GM18907 (cell line): ENCODE measurements at regions not wholly inside any gene's neighbourhood (a gene's known extent, or its start where the extent isn't known, plus 50 kb on each side); places are given as distances from the start of the nearest gene placed in this dataset.

Experiments used
- ATAC-seq: cut with Tn5 transposase; IDR thresholded peaks from one replicate; pipeline ENCODE4 v1.9.1; 2021; ENCODE audit warnings: mild to moderate bottlenecking, moderate library complexity; ENCODE audit not compliant: unreplicated experiment

GRCh38 chr6:164838068-164838615 is 471.3 kb downstream of the C6orf118 start:
- no peak for ATAC-seq

DNA sequence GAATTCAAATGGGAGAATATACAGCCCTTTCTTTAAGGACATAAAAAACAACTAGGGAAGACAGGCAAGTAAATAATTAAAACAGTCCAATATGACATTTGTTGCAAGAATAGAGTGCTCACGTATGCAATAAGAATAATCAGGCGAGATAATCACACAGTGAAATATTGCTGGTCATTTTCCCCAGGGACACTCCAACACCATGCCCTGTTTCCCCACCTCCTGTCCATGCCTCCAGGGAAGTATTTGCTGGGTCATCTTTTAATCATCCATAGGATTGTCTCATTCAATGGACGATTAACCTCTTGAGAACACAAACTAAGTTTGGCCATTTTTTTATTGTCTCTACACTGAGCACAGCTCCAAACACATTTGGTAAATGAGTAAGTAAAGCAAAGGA is 472.9 kb downstream of the C6orf118 start:
- ATAC-seq: no peak

- no peak for ATAC-seq
Observed at GRCh38 chr6:164832410-164832809, 477.0 kb downstream of the C6orf118 start.

DNA sequence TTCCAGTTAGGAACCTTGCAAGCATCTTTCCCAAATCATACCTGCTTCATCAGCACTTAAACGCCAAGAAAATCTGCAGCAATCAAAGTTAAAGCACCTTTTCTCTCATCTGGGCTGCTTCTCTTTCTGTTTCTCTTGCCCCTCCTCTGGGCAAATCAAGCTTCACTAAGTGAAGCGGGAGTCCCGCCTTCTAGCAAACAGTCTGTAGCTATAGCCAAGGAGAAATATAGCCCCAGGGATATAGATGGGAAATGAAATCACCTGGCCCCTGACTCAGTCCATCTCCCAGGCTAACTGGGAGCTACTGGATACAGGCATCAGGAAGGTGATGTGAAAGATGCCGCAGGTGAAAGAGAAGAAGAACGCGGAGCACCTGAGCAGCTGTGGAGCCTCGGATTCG is 481.9 kb downstream of the C6orf118 start:
- no peak for ATAC-seq

GRCh38 chr6:164826831-164827468 is 482.5 kb downstream of the C6orf118 start:
- no peak for ATAC-seq

DNA sequence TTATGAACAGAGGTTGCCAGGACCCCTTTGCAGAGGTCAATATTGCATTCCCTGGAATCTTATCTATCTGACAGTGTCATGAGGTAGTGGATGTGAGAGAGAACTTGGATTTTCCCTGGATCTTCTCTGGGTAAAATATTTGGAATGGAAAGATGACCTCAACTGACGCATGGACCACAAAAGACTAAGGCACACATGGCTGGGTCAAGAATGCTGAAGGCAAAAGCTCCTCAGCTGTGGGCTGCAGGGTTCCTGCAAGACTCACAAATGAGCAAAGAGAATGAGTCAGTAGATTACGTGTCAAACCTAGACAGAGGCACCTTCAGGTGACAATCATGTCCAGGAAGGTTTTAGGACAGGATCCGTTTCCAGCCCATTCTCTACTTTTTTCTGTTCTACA is 484.0 kb downstream of the C6orf118 start:
- no peak for ATAC-seq

DNA sequence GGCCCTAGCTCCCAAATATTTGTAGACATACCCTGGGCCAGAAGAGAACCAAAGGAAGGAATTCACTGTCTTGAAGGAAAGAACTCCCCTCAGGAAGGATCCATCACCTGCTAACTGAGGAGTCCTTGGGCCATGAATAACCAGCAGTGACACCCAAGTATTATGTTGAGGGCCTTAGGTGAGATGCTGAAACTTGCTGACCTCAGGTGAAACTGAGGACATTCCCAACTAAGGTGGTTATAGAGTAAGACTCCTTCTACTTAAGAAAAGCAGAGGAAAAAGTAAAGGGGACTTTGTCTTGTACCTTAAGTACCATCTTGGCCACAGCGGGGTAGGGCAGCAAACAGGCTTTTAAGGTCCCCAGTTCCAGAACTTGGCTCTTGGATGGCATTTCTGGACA is 491.7 kb downstream of the C6orf118 start:
- ATAC-seq: no peak

DNA sequence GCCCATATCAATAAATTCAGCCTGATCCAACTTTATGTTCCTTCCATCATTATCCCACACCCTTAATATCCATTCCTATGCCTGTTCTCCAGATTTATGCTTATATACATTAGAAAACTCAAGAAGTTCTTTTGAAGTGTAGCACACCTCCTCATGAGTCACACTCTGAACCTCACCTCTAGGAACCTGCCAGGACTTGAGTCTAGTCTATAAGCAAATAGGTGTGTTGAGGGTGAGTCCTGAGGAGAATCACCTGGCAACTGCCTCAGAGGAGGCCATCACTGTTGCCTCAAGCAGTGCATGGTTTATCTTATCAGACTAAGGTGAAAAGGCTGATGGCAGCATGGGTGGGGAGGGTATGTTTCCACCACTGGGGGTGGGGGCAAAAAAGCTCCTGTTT is 496.7 kb downstream of the C6orf118 start:
- ATAC-seq: no peak

DNA sequence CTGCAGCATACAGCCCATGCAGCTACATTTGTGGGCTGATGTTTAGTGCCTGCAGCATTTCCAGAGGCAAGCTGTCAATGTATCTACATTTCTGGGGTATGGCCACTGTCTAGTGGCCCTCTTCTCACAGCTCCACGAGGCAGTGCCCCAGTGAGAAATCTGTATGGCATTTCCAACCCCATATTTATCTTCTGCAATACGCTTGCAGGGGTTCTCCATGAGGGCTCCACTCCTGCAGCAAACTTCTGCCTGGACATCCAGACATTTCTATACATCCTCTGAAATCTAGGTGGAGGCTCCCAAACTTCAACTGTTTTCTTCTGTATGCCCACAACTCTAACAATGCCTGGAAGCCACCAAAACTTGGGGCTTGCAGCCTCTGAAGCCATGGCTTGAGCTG is 502.3 kb downstream of the C6orf118 start:
- ATAC-seq: no peak

- no peak for ATAC-seq
Observed at GRCh38 chr6:164795056-164795815, 514.2 kb downstream of the C6orf118 start.

- ATAC-seq: no peak
Observed at GRCh38 chr6:164792666-164793065, 516.7 kb downstream of the C6orf118 start.

- ATAC-seq: no peak
Observed at GRCh38 chr6:164791498-164791897, 517.9 kb downstream of the C6orf118 start.

GRCh38 chr6:164763788-164764187 is 545.6 kb downstream of the C6orf118 start:
- ATAC-seq: no peak

DNA sequence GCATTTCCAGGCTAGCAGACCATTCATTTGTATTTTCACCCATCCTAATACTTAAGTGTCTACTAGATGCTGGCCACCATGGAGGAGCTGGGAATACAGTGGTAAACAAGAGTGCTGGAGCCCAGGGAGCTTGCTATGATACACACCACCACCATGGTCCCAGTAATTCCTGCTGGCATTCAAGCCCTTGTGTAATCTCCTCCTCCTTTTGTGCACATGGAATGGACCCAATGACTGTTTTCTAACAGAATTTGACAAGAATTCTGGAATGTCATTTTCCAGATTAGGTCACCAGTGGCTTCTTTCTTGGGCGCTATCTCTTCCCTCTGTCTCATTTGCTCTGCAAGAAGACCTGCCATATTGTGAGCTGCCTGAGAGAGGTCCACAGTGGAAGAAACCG is 552.0 kb downstream of the C6orf118 start:
- ATAC-seq: no peak

DNA sequence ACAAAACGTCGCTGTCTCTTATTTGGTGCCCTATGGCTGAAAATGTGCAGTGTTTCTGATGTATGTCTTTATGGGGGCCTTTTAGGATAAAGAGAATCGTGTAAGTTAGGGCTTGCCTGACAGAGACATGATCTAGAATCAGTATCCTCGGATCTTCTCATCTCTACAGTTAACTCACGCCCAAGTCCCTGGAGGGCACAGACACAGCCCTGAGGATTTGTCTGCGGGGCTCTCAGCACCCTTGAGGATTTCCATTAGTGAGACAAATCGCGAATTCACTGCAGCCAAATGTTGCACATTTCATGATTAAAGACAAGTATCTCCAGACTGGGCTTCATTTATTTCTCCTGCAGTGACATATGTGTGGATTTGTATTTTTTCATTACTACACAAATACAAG is 552.7 kb downstream of the C6orf118 start:
- ATAC-seq: no peak

DNA sequence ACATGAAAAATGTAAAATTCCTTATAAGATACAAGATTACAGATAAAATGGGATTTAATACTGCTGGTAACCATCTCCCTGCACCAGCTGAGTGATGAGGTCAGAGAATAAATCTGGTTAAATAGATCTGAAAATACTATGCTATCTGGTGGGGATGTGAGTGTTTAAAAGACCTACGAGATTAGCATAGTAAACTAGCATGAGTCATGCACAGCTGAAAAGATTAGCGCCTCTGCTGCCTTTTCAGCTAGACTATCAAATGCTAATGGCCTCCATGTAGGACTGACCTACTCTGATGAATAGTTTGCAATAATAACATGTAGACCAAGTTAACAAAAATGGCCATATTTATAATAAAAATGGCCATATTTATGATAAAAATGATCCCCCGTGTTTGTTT is 553.3 kb downstream of the C6orf118 start:
- ATAC-seq: no peak

DNA sequence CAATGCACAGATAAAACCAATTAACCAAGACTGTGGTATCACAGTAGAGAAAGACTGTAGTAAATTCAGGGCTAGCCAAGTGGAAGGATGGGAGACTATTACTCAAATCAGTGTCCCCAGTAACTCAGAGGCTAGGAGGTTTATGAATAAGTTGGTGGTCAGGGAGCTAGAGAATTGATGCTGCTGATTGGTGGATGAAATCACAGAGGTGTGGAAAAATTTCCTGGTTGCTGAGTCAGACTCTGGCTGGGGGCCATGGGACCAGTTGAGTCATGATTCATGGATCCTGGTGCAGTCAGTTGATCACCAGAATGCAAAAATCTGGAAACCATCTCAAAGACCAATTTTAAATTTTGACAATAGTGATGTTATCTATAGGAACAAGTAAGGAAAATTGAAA is 555.9 kb downstream of the C6orf118 start:
- no peak for ATAC-seq

DNA sequence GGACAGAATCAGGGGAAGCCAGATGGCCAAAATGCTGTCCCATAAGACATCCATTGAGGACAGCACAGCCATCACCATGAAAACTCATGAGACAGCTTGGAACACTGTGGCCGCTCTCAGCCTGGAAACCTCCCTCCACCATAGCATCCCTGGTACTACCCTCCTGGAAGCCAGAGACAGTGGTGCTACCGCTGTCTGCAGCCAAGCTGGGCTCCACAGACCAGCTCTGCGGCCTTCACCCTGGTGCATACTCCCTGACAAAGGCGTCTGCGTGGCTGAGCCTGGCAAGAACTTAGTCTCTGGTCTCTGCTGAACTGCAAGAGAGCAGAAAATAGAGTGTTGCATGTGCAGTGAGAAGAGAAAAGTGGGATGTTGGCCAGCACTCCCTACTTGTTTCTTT is 558.0 kb downstream of the C6orf118 start:
- no peak for ATAC-seq

DNA sequence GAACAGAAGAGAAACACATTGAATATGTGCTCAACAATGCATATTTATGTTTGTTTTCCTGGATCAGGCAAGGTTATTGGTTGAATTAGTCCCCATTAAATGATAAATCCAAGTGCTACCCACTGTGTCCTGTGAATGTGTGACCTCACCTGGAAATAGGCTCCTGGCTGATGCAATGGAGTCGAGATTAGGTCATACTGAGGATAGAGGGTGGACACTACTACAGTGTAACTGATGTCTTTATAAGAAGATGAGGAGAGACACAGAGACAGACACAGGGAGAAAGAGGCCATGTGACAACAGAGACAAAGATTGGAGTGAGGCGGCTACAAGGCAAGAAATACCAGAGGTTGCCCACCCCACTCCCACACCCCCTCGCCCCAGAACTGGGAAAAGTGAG is 559.3 kb downstream of the C6orf118 start:
- ATAC-seq: no peak

DNA sequence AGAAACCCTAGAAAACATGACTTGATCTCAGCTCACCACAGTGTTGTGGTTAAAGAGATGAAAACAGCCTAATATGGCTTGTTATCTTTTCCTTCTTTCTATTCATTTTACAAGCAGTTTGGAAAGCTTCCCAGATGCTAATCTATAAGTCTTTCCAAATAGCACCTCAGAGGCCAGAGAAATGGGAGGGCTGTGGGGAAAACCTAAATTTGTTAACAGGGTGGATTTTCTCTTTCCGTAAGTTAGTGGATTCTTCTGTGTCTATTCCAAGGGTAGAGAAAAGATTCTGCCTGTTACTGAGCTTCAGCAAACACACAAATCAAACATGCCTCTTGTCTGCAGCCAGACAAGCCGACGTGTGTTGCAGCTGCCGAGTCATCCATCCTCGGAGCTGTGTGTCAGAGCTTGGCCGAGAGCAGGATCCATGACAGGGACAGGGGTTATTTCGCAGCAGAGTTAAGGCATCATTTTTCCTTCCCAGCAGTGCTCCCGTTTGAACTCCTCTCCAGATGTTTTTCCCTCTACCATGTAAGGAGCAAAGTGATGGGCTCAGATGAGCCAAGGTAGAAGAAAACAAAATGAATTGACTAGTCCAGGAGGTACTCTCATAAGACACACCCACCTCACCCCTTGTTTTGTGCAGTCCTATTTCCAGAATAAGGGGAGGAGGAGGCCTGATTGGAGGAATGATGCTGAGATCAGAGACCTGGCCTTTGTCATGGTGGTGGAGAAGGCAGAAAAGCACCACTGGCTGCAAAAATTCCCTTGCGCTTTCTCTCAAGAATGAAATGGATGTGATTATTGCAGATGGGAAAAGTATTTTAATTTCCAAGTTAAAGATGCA is 560.0 kb downstream of the C6orf118 start:
- ATAC-seq: no peak

DNA sequence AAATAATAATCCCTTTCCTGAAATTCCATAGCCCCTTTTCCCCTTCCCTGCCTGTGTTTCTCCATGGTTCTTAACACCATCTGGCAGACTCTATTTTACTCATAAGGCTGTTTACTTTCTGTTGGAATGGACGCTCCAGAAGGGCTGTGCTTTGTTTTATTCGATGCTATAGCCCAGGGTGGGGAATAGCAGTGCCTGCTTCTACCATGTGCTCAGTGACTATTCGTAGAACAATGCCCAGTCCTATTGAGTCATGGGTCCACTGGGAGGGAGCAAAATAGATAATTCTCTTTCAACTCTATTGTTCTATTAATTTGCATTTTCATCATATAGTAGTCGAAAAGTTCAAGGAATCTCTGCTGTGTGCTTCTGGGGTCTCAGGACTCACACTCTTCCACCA is 565.1 kb downstream of the C6orf118 start:
- no peak for ATAC-seq
